ENCODE measurements at regions not wholly inside any gene's neighbourhood (a gene's known extent, or its start where the extent isn't known, plus 50 kb on each side); places are given as distances from the start of the nearest gene placed in this dataset.

- H3K27ac Mint-ChIP-seq: no peak overlapping the region
- Histone ChIP-seq H3F3A (replicated peaks; ENCODE audit: low read depth) (no peaks in the 10 kb centered on the region), H3K4me3 (no peak overlapping the region), H4K20me1 (replicated peaks; ENCODE audit: insufficient read depth) (no peaks in the 10 kb centered on the region), H3K4me2 (no peak overlapping the region), H3K27ac (ENCODE audit: low read depth) (no peak overlapping the region), H3K27me3 (ENCODE audit: insufficient read depth) (no peaks in the 10 kb centered on the region), H3K9me2 (ENCODE audit: insufficient read depth) (peaks cover 4% of the 10 kb centered on the region; the same call in 1 of the 2 replicates), H3K4me1 (ENCODE audit: insufficient read depth) (no peaks in the 10 kb centered on the region), H3K79me2 (replicated peaks; ENCODE audit: insufficient read depth) (no peaks in the 10 kb centered on the region), H3K36me3 (ENCODE audit: insufficient read depth) (no peaks in the 10 kb centered on the region), H2AFZ (no peak overlapping the region)
- no peaks in the 10 kb centered on the region for H3K36me3 Mint-ChIP-seq (ENCODE audit: low read depth)
- TF ChIP-seq EZH2 (IDR thresholded peaks at IDR 0.05; ENCODE audit: low read depth, unreplicated experiment) (no peak), ZNF462 (CRISPR knock-in tag; IDR thresholded peaks at IDR 0.05) (no peak), ZNF331 (CRISPR knock-in tag; IDR thresholded peaks at IDR 0.05; ENCODE audit: low read depth) (no peak), EZH2phosphoT487 (IDR thresholded peaks at IDR 0.05; ENCODE audit: unreplicated experiment) (no peak), CTCF (conservative IDR thresholded peaks at IDR 0.05; ENCODE audit: low read depth in 2 of 2) (no peak)
- DNase-seq (ENCODE audit: low spot score): no peak
- no peaks in the 10 kb centered on the region for H3K9me3 Mint-ChIP-seq
- no peak overlapping the region for H3K4me3 Mint-ChIP-seq
- no peaks in the 10 kb centered on the region for H3K4me1 Mint-ChIP-seq
- ATAC-seq: no peak
- H3K27me3 Mint-ChIP-seq (ENCODE audit: insufficient read depth, low read depth, poor library complexity): peaks cover 2% of the 10 kb centered on the region
These were observed 94.0 kb upstream of the SULT1C3 start for GRCh38 chr2:108145557-108146326.
